GM13976 (cell line): ENCODE measurements at regions not wholly inside any gene's neighbourhood (a gene's known extent, or its start where the extent isn't known, plus 50 kb on each side); places are given as distances from the start of the nearest gene placed in this dataset.
"Not testable (repeated sequence)": the region's sequence is repeated elsewhere in the genome, so short reads cannot be mapped to it uniquely, and the experiment has no call there.

Experiments
- DNase-seq: peaks from one replicate; pipeline ENCODE4 v3.0.0; 2012; ENCODE audit warnings: low spot score
- in situ Hi-C: fragments of 300-500 bp; cut with MboI; formaldehyde crosslinking; loops from one replicate; pipeline ENCODE4 v1.12.0; 2022; ENCODE audit warnings: low sequenced_read_pairs, mixed read lengths, inconsistent platforms; ENCODE audit not compliant: unreplicated experiment
- TF ChIP-seq, protein P1 (sequence below): IDR thresholded peaks from 2 replicates; pipeline ENCODE4 v1.5.1; 2012; ENCODE audit warnings: borderline replicate concordance, mild to moderate bottlenecking; ENCODE audit not compliant: insufficient read depth; ENCODE audit errors: extremely low read depth, missing control alignments, control extremely low read depth

GRCh38 chr15:70237626-70238025 is 139.9 kb upstream of the TLE3 start:
- in situ Hi-C loops, result no loop called here
- TF ChIP-seq, protein P1, sequence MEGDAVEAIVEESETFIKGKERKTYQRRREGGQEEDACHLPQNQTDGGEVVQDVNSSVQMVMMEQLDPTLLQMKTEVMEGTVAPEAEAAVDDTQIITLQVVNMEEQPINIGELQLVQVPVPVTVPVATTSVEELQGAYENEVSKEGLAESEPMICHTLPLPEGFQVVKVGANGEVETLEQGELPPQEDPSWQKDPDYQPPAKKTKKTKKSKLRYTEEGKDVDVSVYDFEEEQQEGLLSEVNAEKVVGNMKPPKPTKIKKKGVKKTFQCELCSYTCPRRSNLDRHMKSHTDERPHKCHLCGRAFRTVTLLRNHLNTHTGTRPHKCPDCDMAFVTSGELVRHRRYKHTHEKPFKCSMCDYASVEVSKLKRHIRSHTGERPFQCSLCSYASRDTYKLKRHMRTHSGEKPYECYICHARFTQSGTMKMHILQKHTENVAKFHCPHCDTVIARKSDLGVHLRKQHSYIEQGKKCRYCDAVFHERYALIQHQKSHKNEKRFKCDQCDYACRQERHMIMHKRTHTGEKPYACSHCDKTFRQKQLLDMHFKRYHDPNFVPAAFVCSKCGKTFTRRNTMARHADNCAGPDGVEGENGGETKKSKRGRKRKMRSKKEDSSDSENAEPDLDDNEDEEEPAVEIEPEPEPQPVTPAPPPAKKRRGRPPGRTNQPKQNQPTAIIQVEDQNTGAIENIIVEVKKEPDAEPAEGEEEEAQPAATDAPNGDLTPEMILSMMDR, result no peak
- no peak for DNase-seq

- in situ Hi-C loops, result no loop called here
- TF ChIP-seq, protein P1, result no peak
- DNase-seq, result no peak
Measured at GRCh38 chr15:70236341-70237086, 138.8 kb upstream of the TLE3 start.

DNA sequence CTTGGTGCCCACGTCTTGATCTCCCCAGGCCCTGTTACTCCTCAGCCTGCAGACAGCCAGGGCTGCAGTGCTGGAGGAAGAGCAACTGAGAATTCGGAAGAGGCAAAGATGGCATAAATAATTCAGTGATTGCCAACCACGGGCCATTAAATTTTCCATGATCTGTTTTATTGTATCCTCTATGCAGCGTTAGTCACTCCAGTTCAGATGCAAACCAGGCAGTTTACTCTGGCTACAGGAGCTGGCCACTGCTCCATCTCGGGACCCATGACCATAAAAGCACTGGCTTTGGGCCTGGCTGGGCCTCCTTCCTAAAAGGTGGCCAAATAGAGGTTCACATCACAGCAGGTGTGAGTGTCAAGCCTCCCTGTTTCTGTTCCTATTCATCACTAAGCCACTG is 137.6 kb upstream of the TLE3 start:
- TF ChIP-seq, protein P1, result no peak
- in situ Hi-C loops, result no loop called here
- no peak for DNase-seq

- DNase-seq, result no peak
- in situ Hi-C loops, result no loop called here
- TF ChIP-seq, protein P1, result no peak
Measured at GRCh38 chr15:70234256-70234905, 136.7 kb upstream of the TLE3 start.

- in situ Hi-C loops, result no loop called here
- DNase-seq, result no peak
- TF ChIP-seq, protein P1, result no peak
Measured at GRCh38 chr15:70231484-70231883, 133.8 kb upstream of the TLE3 start.

- in situ Hi-C loops, DNase-seq: not testable (repeated sequence)
Measured at GRCh38 chr15:70227918-70228317, 130.2 kb upstream of the TLE3 start.

GRCh38 chr15:70227147-70227546 is 129.4 kb upstream of the TLE3 start:
- TF ChIP-seq, protein P1, result no peak
- in situ Hi-C loops, result no loop called here
- DNase-seq, result no peak
